ENCODE measurements at regions not wholly inside any gene's neighbourhood (a gene's known extent, or its start where the extent isn't known, plus 50 kb on each side); places are given as distances from the start of the nearest gene placed in this dataset.

DNA sequence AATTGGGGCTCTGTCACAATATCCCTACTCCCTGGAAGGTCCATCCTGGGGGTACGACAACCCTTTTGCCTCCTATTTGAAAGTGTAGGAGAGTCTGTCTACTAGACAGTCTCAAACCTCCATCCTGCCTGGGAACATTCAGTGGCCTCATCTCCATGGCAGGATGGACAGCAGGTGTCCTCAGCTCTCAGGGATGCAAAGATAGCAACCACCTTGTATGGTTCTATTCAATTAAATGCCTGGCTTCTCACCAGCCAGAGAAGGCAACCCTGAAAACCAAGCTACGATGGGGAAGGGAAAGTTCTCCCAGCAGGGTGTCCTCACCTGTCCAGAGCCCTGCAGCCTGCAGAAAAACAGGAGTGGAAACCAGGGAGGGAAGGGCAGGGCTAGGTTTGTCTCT is 164.9 kb downstream of the MIAT start:
- no peaks in the 10 kb centered on the region for H3K4me1 ChIP-seq (ENCODE audit: control insufficient read depth in 2 of 3, insufficient read depth in 2 of 3, low read depth in 1 of 3, low read length in 3 of 3)
- no peaks in the 10 kb centered on the region for H3K36me3 ChIP-seq (ENCODE audit: control insufficient read depth in 2 of 3, insufficient read depth in 3 of 3, low read length in 3 of 3)
- H3K4me3 ChIP-seq (ENCODE audit: low read length in 3 of 3), result no peak overlapping the region
- no peak for DNase-seq
- intact Hi-C loops (cut with DNase I), result no loop called here
- no peaks in the 10 kb centered on the region for H3K27me3 ChIP-seq (ENCODE audit: control insufficient read depth, insufficient read depth, low read length)
- H3K27ac ChIP-seq (ENCODE audit: low read depth in 2 of 2, low read length in 2 of 2), result no peak overlapping the region
- no peak for FAIRE-seq
- peaks cover 0 to 13% (median 4%) of the 10 kb centered on the region in 3 donors for H3K9me3 ChIP-seq (ENCODE audit: control insufficient read depth in 2 of 3, insufficient read depth in 1 of 3, low read length in 3 of 3)
- H3K9ac ChIP-seq (ENCODE audit: low read length in 3 of 3), result no peak overlapping the region
- no peak for TF ChIP-seq CTCF (IDR thresholded peaks at IDR 0.05; ENCODE audit: borderline replicate concordance, extremely low read depth, insufficient read depth)

DNA sequence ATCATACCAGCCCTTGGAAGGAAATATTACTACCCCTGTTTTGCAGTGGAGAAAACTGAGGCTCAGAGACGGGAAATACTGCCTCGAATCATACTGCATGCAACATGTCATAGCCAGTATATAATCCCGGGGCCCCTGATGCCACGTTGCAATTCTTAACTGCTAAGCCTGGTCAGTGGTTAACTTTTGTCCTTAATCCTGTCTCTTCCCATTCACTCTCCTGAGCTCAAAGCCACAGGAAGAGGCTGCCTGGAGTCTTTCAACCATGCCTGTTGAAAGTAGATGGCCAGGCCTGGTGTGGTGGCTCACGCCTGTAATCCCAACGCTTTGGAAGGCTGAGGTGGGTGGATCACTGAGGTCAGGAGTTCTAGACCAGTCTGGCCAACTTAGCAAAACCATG is 166.6 kb downstream of the MIAT start:
- intact Hi-C loops (cut with DNase I), result no loop called here
- Histone ChIP-seq H3K9ac (ENCODE audit: low read length in 3 of 3) (no peak overlapping the region), H3K9me3 (ENCODE audit: control insufficient read depth in 2 of 3, insufficient read depth in 1 of 3, low read length in 3 of 3) (no peaks in the 10 kb centered on the region), H3K27me3 (ENCODE audit: control insufficient read depth, insufficient read depth, low read length) (no peaks in the 10 kb centered on the region), H3K4me1 (ENCODE audit: control insufficient read depth in 2 of 3, insufficient read depth in 2 of 3, low read depth in 1 of 3, low read length in 3 of 3) (no peaks in the 10 kb centered on the region), H3K4me3 (ENCODE audit: low read length in 3 of 3) (no peak overlapping the region), H3K27ac (ENCODE audit: low read depth in 2 of 2, low read length in 2 of 2) (no peak overlapping the region), H3K36me3 (ENCODE audit: control insufficient read depth in 2 of 3, insufficient read depth in 3 of 3, low read length in 3 of 3) (no peaks in the 10 kb centered on the region)
- FAIRE-seq, result no peak
- TF ChIP-seq CTCF (IDR thresholded peaks at IDR 0.05; ENCODE audit: borderline replicate concordance, extremely low read depth, insufficient read depth), result no peak
- DNase-seq, result no peak

- Histone ChIP-seq H3K36me3 (ENCODE audit: control insufficient read depth in 2 of 3, insufficient read depth in 3 of 3, low read length in 3 of 3) (no peaks in the 10 kb centered on the region), H3K9ac (ENCODE audit: low read length in 3 of 3) (no peak overlapping the region), H3K27me3 (ENCODE audit: control insufficient read depth, insufficient read depth, low read length) (no peaks in the 10 kb centered on the region), H3K9me3 (ENCODE audit: control insufficient read depth in 2 of 3, insufficient read depth in 1 of 3, low read length in 3 of 3) (no peaks in the 10 kb centered on the region), H3K4me1 (ENCODE audit: control insufficient read depth in 2 of 3, insufficient read depth in 2 of 3, low read depth in 1 of 3, low read length in 3 of 3) (no peaks in the 10 kb centered on the region), H3K4me3 (ENCODE audit: low read length in 3 of 3) (no peak overlapping the region), H3K27ac (ENCODE audit: low read depth in 2 of 2, low read length in 2 of 2) (no peak overlapping the region)
- DNase-seq, result no peak
- intact Hi-C loops (cut with DNase I), result no loop called here
- no peak for FAIRE-seq
- TF ChIP-seq CTCF (IDR thresholded peaks at IDR 0.05; ENCODE audit: borderline replicate concordance, extremely low read depth, insufficient read depth), result no peak
Observed at GRCh38 chr22:26825960-26826935, 168.9 kb downstream of the MIAT start.

All from kidney (tissue), 13 donors.